PC-9 (cell line): ENCODE measurements at regions not wholly inside any gene's neighbourhood (a gene's known extent, or its start where the extent isn't known, plus 50 kb on each side); places are given as distances from the start of the nearest gene placed in this dataset.
"Not testable (repeated sequence)": the region's sequence is repeated elsewhere in the genome, so short reads cannot be mapped to it uniquely, and the experiment has no call there.

Experiments
- BruUV-seq: library from RNA; stranded (reverse); fragments of 400-500 nt; replicated peaks from 2 replicates; lab custom pipeline; 2021; lab: Mats Ljungman, UMichigan
- CTCF ChIA-PET: fragments of 300-600 bp; sonication (Branson Sonifier 250); formaldehyde crosslinking; loops from one replicate; lab custom pipeline; 2022; ENCODE audit warnings: antibody characterized with exemption; lab: Charles Lee
- POLR2A ChIA-PET: fragments of 300-600 bp; sonication (Branson Sonifier 250); formaldehyde crosslinking; loops from one replicate; lab custom pipeline; 2022; ENCODE audit warnings: antibody characterized with exemption; ENCODE audit not compliant: unreplicated experiment; lab: Charles Lee
- DNase-seq, 2 experiments: peaks; one replicate each; pipeline versions ENCODE4 v3.0.0 to v3.0.0-alpha.2; 2015 to 2022; ENCODE audit warnings: mixed read lengths in 1 of 2
- H2AFZ ChIP-seq: fragments of 200-600 bp; sonication (generic); 2 replicates; pipeline ENCODE4 v1.8.1; 2017; ENCODE audit warnings: antibody characterized with exemption
- H3F3A ChIP-seq: fragments of 200-600 bp; sonication (generic); 2 replicates; pipeline ENCODE4 v1.8.1; 2017; ENCODE audit warnings: antibody characterized with exemption, mild to moderate bottlenecking, low read depth; ENCODE audit not compliant: insufficient read depth
- H3K27ac ChIP-seq: fragments of 200-600 bp; sonication (generic); 2 replicates; pipeline ENCODE4 v1.6.1; 2016; ENCODE audit warnings: mixed run types
- H3K27me3 ChIP-seq: fragments of 200-600 bp; sonication (generic); 2 replicates; pipeline ENCODE4 v1.6.1; 2016; ENCODE audit warnings: low read depth, mixed run types; ENCODE audit not compliant: insufficient read depth
- H3K36me3 ChIP-seq: fragments of 200-600 bp; sonication (generic); 2 replicates; pipeline ENCODE4 v1.6.1; 2016; ENCODE audit warnings: low read depth, mixed run types
- H3K4me1 ChIP-seq: fragments of 200-600 bp; sonication (generic); replicated peaks from 2 replicates; pipeline ENCODE4 v1.6.1; 2016; ENCODE audit warnings: mixed run types; ENCODE audit not compliant: insufficient read depth
- H3K4me2 ChIP-seq: fragments of 200-600 bp; sonication (generic); 2 replicates; pipeline ENCODE4 v1.6.1; 2017; ENCODE audit warnings: mixed run types
- H3K4me3 ChIP-seq: fragments of 200-600 bp; sonication (generic); 2 replicates; pipeline ENCODE4 v1.6.1; 2016; ENCODE audit warnings: mixed run types
- H3K79me2 ChIP-seq: fragments of 200-600 bp; sonication (generic); 2 replicates; pipeline ENCODE4 v1.6.1; 2017; ENCODE audit warnings: low read depth, mixed run types
- H3K9me2 ChIP-seq: fragments of 200-600 bp; sonication (generic); 2 replicates; pipeline ENCODE4 v1.8.1; 2017; ENCODE audit warnings: mild to moderate bottlenecking; ENCODE audit not compliant: insufficient read depth
- H3K9me3 ChIP-seq: fragments of 200-600 bp; sonication (generic); 2 replicates; pipeline ENCODE4 v1.8.1; 2016; ENCODE audit warnings: low read depth; ENCODE audit not compliant: insufficient read depth
- H4K20me1 ChIP-seq: fragments of 200-600 bp; sonication (generic); 2 replicates; pipeline ENCODE4 v1.8.1; 2017; ENCODE audit not compliant: insufficient read depth
- CTCF ChIP-seq: fragments of 200-600 bp; sonication (generic); conservative IDR thresholded peaks from 2 replicates; pipeline ENCODE4 v1.6.1; 2017; ENCODE audit warnings: mixed run types, antibody characterized with exemption, mild to moderate bottlenecking, moderate library complexity
- EZH2 ChIP-seq: fragments of 200-600 bp; sonication (generic); IDR thresholded peaks from 2 replicates; pipeline ENCODE4 v1.8.0; 2017; ENCODE audit warnings: antibody characterized with exemption, low read depth
- intact Hi-C: fragments of 100-400 bp; cut with micrococcal nuclease; formaldehyde crosslinking; loops from one replicate; pipeline ENCODE4 v1.10.0; 2022; ENCODE audit not compliant: unreplicated experiment

- Histone ChIP-seq H3K4me1 (peaks cover 15% of the 10 kb centered on the region), H2AFZ (peak overlapping the region; percentile 41; the same call in 1 of the 2 replicates), H3K9me2 (0 out of 2 replicates have a peak, but pooled peaks cover 4% of the 10 kb centered on the region), H3K36me3 (no peaks in the 10 kb centered on the region), H3F3A (no peaks in the 10 kb centered on the region; the same call in 1 of the 2 replicates), H3K27me3 (no peaks in the 10 kb centered on the region), H3K79me2 (no peaks in the 10 kb centered on the region), H3K4me2 (peak overlapping the region; percentile 47), H3K9me3 (no peaks in the 10 kb centered on the region), H3K4me3 (no peak overlapping the region), H4K20me1 (no peaks in the 10 kb centered on the region), H3K27ac (no peak overlapping the region)
- intact Hi-C loops: no loop called here
- ChIA-PET POLR2A (no interaction called here), CTCF (no interaction called here)
- no TSS peak for BruUV-seq
- peak in 1 of 2 experiments; percentile 47 for DNase-seq
- no peak for TF ChIP-seq CTCF
- TF ChIP-seq EZH2: no peak
These were observed 453.4 kb upstream of the SPTLC3 start for GRCh38 chr20:12555369-12555768.

- BruUV-seq, H3K27ac ChIP-seq, H3K79me2 ChIP-seq, DNase-seq, H3F3A ChIP-seq, CTCF ChIA-PET, intact Hi-C loops, H4K20me1 ChIP-seq, H3K36me3 ChIP-seq, H3K9me2 ChIP-seq, H3K9me3 ChIP-seq, H3K4me3 ChIP-seq, H3K27me3 ChIP-seq, POLR2A ChIA-PET: not testable (repeated sequence)
- peak overlapping the region; percentile 41; the same call in 1 of the 2 replicates for H2AFZ ChIP-seq
- peaks cover 15% of the 10 kb centered on the region for H3K4me1 ChIP-seq
- 0 out of 2 replicates have a peak overlapping the region, but pooled peaks have one; percentile 47 for H3K4me2 ChIP-seq
These were observed 452.9 kb upstream of the SPTLC3 start for GRCh38 chr20:12555849-12556248.

GRCh38 chr20:12557224-12557623, 451.5 kb upstream of the SPTLC3 start:
- CTCF ChIA-PET: no interaction called here
- Histone ChIP-seq H3F3A (no peaks in the 10 kb centered on the region; the same call in 1 of the 2 replicates), H3K4me3 (no peak overlapping the region), H3K27ac (no peak overlapping the region), H2AFZ (no peak overlapping the region), H3K4me1 (peaks cover 15% of the 10 kb centered on the region), H3K9me2 (0 out of 2 replicates have a peak, but pooled peaks cover 4% of the 10 kb centered on the region), H3K79me2 (no peaks in the 10 kb centered on the region), H3K9me3 (no peaks in the 10 kb centered on the region), H4K20me1 (no peaks in the 10 kb centered on the region), H3K4me2 (no peak overlapping the region), H3K36me3 (no peaks in the 10 kb centered on the region), H3K27me3 (no peaks in the 10 kb centered on the region)
- intact Hi-C loops: no loop called here
- DNase-seq: no peak
- POLR2A ChIA-PET: no interaction called here
- TF ChIP-seq CTCF (no peak), EZH2 (no peak)
- BruUV-seq: no TSS peak

GRCh38 chr20:12564979-12565378, 443.8 kb upstream of the SPTLC3 start:
- Histone ChIP-seq H2AFZ (no peak overlapping the region), H3K9me3 (no peaks in the 10 kb centered on the region), H3K36me3 (no peaks in the 10 kb centered on the region), H3F3A (no peaks in the 10 kb centered on the region), H3K4me3 (no peak overlapping the region), H3K4me1 (no peaks in the 10 kb centered on the region), H3K79me2 (no peaks in the 10 kb centered on the region), H3K4me2 (no peak overlapping the region), H3K9me2 (no peaks in the 10 kb centered on the region; the same call in 1 of the 2 replicates), H3K27me3 (no peaks in the 10 kb centered on the region), H4K20me1 (no peaks in the 10 kb centered on the region), H3K27ac (no peak overlapping the region)
- ChIA-PET POLR2A (no interaction called here), CTCF (no interaction called here)
- BruUV-seq: no TSS peak
- DNase-seq: no peak
- TF ChIP-seq EZH2 (no peak), CTCF (no peak)
- intact Hi-C loops: no loop called here
